ENCODE measurements at regions not wholly inside any gene's neighbourhood (a gene's known extent, or its start where the extent isn't known, plus 50 kb on each side); places are given as distances from the start of the nearest gene placed in this dataset.
"Not testable (repeated sequence)": the region's sequence is repeated elsewhere in the genome, so short reads cannot be mapped to it uniquely, and the experiment has no call there.

- intact Hi-C loops (cut with DNase I, micrococcal nuclease); H3K9me3 Mint-ChIP-seq (ENCODE audit: low read depth); DNase-seq; H3K27me3 Mint-ChIP-seq; POLR2A ChIA-PET; H3K36me3 Mint-ChIP-seq (ENCODE audit: low read depth); ATAC-seq; H3K4me3 Mint-ChIP-seq; H3K4me1 Mint-ChIP-seq; H3K27ac Mint-ChIP-seq: not testable (repeated sequence)
- CTCF ChIA-PET, result interaction anchor here (1.3 kb wide), 1 partner anchor 58 kb away, joined by 3 read pairs; no protein-coding TSS in a partner anchor
Measured at GRCh38 chr22:11434671-11435070, 4093.3 kb upstream of the OR11H1 start.

Measured in activated CD4-positive, alpha-beta T cell treated with anti-CD3 and anti-CD28 coated beads for 36 hours (primary cell).